ENCODE measurements at regions not wholly inside any gene's neighbourhood (a gene's known extent, or its start where the extent isn't known, plus 50 kb on each side); places are given as distances from the start of the nearest gene placed in this dataset.
"Not testable (repeated sequence)": the region's sequence is repeated elsewhere in the genome, so short reads cannot be mapped to it uniquely, and the experiment has no call there.

DNA sequence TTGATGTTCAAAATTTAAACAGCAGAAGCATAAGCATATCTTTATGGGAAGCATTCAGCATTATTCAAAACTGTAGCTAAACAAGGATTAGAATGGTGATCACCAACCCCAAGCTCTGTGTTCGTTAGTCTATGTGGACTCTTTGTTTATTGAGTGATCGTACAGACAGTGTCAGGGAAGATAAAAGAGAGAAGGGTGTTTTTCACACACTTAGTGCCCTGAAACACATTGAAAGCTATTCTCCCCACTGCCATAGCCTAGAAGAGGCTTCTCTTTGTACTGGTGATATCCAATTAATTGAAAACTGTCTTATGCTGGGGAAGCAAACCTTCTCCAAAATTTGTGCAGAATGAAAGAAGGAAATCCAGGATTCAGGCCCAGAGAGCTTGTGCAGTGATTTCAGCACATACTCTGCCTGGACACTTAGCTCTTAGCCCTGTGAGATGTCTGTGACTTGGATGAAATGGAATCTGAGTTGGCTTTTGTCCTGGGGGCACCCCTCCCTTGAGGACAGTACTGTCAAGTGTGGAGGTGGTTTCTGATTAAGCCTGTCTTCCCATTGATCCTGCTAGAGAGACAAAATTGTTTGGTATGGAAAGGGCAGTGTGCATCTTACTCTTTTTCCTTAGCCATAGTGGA is 125.7 kb upstream of the MTHFD1L start:
- DNase-seq (ENCODE audit: low spot score), result no peak

- DNase-seq (ENCODE audit: low spot score), result no peak
These were observed 125.0 kb upstream of the MTHFD1L start for GRCh38 chr6:150740453-150740852.

- DNase-seq (ENCODE audit: low spot score), result no peak
These were observed 123.8 kb upstream of the MTHFD1L start for GRCh38 chr6:150741633-150742200.

GRCh38 chr6:150744522-150745260 is 120.8 kb upstream of the MTHFD1L start:
- no peak for DNase-seq (ENCODE audit: low spot score)

- no peak for DNase-seq (ENCODE audit: low spot score)
These were observed 119.6 kb upstream of the MTHFD1L start for GRCh38 chr6:150745896-150746295.

DNA sequence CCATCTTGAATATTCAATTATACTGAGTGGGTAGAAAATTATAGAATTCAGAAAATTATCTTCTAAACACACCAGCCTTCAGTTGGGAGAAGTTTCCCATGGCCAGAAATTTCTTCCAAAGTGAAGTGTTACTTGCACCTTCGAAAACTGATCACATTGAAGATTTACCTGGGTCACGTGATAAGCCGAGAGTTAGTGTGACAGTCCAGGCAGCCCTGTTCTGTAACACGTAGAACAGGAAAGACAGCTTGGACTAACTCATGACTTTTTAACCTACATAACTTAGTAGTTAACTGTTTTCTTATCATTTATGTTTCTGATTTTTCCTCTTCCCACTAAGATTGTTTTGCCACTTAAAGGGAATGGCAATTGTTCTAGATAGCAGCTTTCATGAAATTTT is 118.3 kb upstream of the MTHFD1L start:
- DNase-seq (ENCODE audit: low spot score), result no peak

- no peak for DNase-seq (ENCODE audit: low spot score)
These were observed 116.3 kb upstream of the MTHFD1L start for GRCh38 chr6:150749091-150749670.

DNA sequence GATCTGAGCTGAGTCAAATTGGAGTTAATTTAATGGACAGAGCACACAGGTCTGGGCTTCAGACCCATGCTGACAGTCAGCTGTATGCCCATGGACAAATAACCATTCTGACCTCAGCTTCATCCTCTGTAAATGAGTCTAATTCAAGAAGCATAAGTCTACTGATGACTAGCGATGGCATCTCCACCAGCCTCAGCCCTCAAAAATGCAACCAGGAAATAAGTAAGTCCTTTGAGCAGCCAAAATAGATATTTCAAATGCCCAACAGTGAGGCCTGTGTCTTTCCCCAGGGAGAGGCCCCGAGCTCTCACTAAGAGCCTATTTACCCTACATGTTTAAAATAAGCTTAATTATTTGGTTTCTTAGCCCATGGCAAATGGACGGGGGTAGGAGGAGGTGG is 114.2 kb upstream of the MTHFD1L start:
- peak; percentile 87 for DNase-seq (ENCODE audit: low spot score)

DNA sequence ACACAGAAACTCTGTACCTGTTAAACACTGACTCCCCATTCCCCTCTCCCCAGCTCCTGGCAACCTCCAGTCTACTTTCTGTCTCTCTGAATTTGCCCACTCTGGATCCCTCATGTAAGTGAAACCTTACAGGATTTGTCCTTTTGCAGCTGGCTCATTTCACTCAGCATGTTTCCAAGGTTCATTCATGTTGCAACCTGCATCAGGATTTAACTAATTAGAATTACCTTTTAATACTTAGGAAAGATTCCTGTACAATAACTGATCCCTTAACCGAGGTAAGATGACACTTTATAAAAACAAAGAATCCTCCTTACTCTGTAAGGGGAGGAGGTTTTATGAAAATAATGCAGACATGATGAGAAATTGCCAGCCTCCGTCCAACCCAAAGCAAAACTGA is 113.1 kb upstream of the MTHFD1L start:
- DNase-seq (ENCODE audit: low spot score), result no peak

GRCh38 chr6:150753371-150754064 is 112.0 kb upstream of the MTHFD1L start:
- no peak for DNase-seq (ENCODE audit: low spot score)

- DNase-seq (ENCODE audit: low spot score), result no peak
These were observed 110.5 kb upstream of the MTHFD1L start for GRCh38 chr6:150755042-150755441.

DNA sequence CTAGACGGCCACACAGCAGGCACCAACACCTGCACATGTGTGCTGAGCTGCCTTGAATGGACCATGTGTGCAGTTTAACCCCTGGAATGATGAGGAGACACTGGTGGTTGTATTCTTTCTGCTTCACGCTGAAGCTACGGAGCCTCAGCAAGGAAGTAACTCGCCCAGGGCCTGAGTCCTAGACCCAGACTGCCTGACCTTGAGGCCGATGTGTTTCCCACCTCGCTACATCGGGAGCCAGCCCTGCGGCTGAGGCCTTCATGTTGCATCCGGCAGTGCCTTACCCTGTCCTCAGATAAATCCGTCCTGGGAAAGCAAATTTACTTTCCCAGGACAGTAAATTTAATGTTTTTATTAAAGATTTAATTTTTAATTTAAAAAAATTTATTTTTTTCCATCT is 110.0 kb upstream of the MTHFD1L start:
- no peak for DNase-seq (ENCODE audit: low spot score)

DNA sequence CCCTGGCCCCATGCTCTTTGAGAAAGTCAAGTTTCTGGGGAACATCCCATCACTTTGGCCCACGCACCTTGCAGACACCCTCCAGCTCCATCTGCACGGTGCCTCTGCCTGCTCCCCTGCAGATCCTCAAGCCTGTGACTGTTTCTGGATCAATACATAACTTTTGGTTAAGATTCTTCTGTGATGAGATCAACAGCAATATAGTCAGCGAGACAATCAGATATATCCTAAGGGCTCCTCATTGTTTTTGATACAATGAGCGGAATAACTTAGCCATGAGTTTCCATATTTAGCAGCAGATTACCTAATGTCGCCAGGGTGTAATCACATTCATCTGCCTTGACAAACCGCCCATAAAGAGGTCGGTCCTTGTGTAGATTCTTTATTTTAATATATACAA is 109.3 kb upstream of the MTHFD1L start:
- no peak for DNase-seq (ENCODE audit: low spot score)

DNA sequence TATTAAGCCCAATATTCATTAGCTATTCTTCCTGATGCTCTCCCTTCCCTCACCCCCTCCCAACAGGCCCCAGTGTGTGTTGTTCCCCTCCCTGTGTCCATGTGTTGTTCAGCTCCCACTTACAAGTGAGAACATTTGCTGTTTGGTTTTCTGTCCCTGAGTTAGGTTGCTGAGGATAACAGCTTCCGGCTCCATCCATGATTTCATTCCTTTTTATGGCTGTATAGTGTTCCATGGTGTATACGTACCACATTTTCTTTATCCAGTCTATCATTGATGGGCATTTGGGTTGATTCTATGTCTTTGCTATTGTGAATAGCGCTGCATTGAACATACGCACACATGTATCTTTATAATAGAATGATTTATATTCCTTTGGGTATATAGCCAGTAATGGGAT is 107.7 kb upstream of the MTHFD1L start:
- not testable (repeated sequence) for DNase-seq (ENCODE audit: low spot score)

DNA sequence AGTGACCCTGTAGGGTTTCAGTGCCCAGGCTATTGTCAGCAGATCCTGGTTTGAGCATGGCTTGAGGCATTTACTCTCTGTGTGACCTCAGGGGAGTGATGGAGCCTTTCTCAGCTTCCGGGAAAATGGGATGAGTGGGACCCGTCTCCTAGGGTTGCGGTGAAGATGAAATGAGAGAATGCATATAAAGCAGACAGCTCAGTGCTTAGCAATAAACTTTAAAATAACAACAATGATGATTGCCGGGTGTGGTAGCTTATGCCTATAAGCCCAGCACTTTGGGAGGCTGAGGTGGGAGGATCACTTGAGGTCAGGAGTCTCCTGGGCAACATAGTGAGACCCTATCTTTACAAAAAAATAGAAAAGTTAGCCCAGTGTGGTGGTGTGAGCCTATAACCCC is 106.0 kb upstream of the MTHFD1L start:
- no peak for DNase-seq (ENCODE audit: low spot score)

DNA sequence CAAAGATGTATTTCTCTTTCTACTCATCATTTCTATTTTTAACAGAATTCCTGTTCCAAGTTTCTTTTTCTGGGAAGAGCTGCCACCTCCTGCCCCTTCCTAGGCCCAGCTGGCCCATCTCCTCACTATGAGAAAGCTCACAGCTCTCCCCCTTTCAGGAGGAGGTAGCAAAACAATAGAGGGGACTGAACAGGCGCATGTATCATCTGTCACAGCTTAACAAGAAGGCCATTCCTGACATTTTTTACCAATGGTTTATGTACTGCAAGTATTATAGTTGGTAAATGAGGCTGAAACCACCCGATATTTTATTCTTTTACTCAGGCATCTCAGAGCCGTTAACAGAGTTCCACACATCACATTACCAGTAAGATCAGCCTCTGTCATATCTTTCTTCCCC is 103.7 kb upstream of the MTHFD1L start:
- DNase-seq (ENCODE audit: low spot score), result no peak

- DNase-seq (ENCODE audit: low spot score), result no peak
These were observed 101.0 kb upstream of the MTHFD1L start for GRCh38 chr6:150764334-150765066.

GRCh38 chr6:150765067-150765764 is 100.3 kb upstream of the MTHFD1L start:
- no peak for DNase-seq (ENCODE audit: low spot score)

GRCh38 chr6:150766201-150766997 is 99.1 kb upstream of the MTHFD1L start:
- no peak for DNase-seq (ENCODE audit: low spot score)

DNA sequence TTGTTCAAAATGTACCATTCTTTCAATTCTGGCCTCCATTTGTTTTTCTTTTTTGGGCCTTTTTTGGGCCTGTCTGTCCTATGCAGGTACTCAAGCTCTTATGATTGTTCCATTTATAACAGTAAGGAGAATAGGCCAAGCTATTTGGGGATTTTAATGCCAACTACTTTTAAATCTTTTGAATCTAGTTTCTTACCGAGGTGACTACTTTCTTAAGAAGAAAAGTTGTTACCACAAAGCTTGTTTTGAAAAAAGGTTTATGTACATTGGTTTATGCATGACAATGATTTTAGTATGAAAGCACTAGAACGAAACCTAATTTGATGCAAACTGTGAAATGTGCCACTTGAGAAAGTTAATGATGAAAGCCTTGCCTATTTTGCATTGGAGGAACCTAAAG is 98.3 kb upstream of the MTHFD1L start:
- DNase-seq (ENCODE audit: low spot score), result no peak

All from COLO829 (cell line).